OCI-LY1 (cell line): ENCODE measurements at regions not wholly inside any gene's neighbourhood (a gene's known extent, or its start where the extent isn't known, plus 50 kb on each side); places are given as distances from the start of the nearest gene placed in this dataset.

Source experiments
- CTCF ChIP-seq: fragments of 200-600 bp; sonication (generic), shearing (Covaris generic); IDR thresholded peaks from 2 replicates; pipeline ENCODE4 v1.5.1; 2017; ENCODE audit warnings: mild to moderate bottlenecking, antibody characterized with exemption, low read length, moderate library complexity, mixed read lengths
- EZH2 ChIP-seq: fragments of 200-600 bp; sonication (generic), shearing (Covaris generic); IDR thresholded peaks from 2 replicates; pipeline ENCODE4 v1.8.0; 2017; ENCODE audit warnings: borderline replicate concordance, mixed run types, mild to moderate bottlenecking, antibody characterized with exemption, low read length, moderate library complexity, mixed read lengths

- TF ChIP-seq CTCF (no peak), EZH2 (no peak)
Observed at GRCh38 chr17:17403899-17404576, 72.8 kb upstream of the MED9 start.
